NCI-H345 treated with DMSO at 0.1 percent for 48 hours (cell line): ENCODE measurements at regions not wholly inside any gene's neighbourhood (a gene's known extent, or its start where the extent isn't known, plus 50 kb on each side); places are given as distances from the start of the nearest gene placed in this dataset.
"Not testable (repeated sequence)": the region's sequence is repeated elsewhere in the genome, so short reads cannot be mapped to it uniquely, and the experiment has no call there.

Source experiments
- DNase-seq: peaks from one replicate; lab custom pipeline; 2025; ENCODE audit not compliant: unreplicated experiment; lab: John Stamatoyannopoulos, UW

- no peak for DNase-seq
These were observed 65.1 kb upstream of the RASD2 start for GRCh38 chr22:35475545-35475944.

GRCh38 chr22:35476341-35476740 lies 64.3 kb upstream of the RASD2 start:
- DNase-seq, result no peak

- peak; percentile 41 for DNase-seq
These were observed 62.6 kb upstream of the RASD2 start for GRCh38 chr22:35477911-35478582.

- no peak for DNase-seq
These were observed 62.0 kb upstream of the RASD2 start for GRCh38 chr22:35478633-35479107.

GRCh38 chr22:35479359-35479758 lies 61.3 kb upstream of the RASD2 start:
- DNase-seq, result no peak

GRCh38 chr22:35479985-35480550 lies 60.6 kb upstream of the RASD2 start:
- no peak for DNase-seq

GRCh38 chr22:35480627-35481550 lies 59.7 kb upstream of the RASD2 start:
- no peak for DNase-seq

- DNase-seq, result no peak
These were observed 58.3 kb upstream of the RASD2 start for GRCh38 chr22:35482311-35482710.

- DNase-seq, result no peak
These were observed 57.7 kb upstream of the RASD2 start for GRCh38 chr22:35482974-35483373.

GRCh38 chr22:35483730-35484129 lies 56.9 kb upstream of the RASD2 start:
- DNase-seq, result no peak

GRCh38 chr22:35484651-35485556 lies 55.7 kb upstream of the RASD2 start:
- DNase-seq, result no peak

- DNase-seq, result no peak
These were observed 54.5 kb upstream of the RASD2 start for GRCh38 chr22:35486116-35486631.

- DNase-seq, result not testable (repeated sequence)
These were observed 53.0 kb upstream of the RASD2 start for GRCh38 chr22:35487623-35488022.

- peak; percentile 2 for DNase-seq
These were observed 52.1 kb upstream of the RASD2 start for GRCh38 chr22:35488513-35488912.

- DNase-seq, result peak; percentile 60
These were observed 51.4 kb upstream of the RASD2 start for GRCh38 chr22:35489239-35489638.
